NCI-H2107 (cell line): ENCODE measurements at regions not wholly inside any gene's neighbourhood (a gene's known extent, or its start where the extent isn't known, plus 50 kb on each side); places are given as distances from the start of the nearest gene placed in this dataset.

Experiments
- DNase-seq: peaks from one replicate; lab custom pipeline; 2025; lab: John Stamatoyannopoulos, UW

GRCh38 chr4:164405774-164406173 is 348.2 kb upstream of the SMIM31 start:
- no peak for DNase-seq

DNA sequence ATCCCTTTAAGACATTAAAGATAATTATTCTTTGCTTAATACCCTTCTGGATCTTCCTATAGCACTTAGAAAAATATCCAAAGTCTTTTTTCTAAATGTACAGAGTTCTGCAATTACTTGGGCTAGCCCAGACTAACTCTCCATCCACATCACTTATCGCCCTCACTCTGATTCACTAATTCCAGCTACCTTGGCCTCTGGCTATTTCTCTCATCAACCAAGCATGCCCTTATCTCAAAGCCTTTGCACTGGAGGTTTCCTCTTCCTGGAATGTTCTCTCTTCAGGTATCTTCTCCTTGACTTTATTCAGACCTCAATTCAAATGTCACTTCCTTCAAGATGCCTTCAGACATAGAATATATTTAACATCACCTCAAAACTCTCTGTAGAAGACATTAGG is 345.1 kb upstream of the SMIM31 start:
- no peak for DNase-seq

GRCh38 chr4:164410401-164410800 is 343.5 kb upstream of the SMIM31 start:
- no peak for DNase-seq

GRCh38 chr4:164412246-164412645 is 341.7 kb upstream of the SMIM31 start:
- no peak for DNase-seq

- no peak for DNase-seq
These were observed 340.2 kb upstream of the SMIM31 start for GRCh38 chr4:164413743-164414142.

DNA sequence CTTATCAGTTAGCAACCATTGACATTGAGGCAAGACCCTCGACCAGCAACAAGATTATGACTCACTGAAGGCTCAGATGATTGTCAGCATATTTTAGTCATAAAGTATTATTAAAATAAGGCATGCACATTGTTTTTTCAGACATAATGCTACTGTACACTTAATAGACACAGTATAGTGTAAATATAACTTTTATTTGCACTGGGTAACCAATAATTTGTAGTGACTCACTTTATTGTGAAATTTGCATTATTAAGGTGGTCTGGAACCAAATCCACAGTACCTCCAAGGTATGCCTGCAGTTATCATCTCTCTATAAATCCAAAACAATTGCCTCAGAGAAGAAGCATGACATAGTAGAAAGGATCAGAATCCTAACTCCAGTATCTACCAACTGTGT is 330.1 kb upstream of the SMIM31 start:
- no peak for DNase-seq

DNA sequence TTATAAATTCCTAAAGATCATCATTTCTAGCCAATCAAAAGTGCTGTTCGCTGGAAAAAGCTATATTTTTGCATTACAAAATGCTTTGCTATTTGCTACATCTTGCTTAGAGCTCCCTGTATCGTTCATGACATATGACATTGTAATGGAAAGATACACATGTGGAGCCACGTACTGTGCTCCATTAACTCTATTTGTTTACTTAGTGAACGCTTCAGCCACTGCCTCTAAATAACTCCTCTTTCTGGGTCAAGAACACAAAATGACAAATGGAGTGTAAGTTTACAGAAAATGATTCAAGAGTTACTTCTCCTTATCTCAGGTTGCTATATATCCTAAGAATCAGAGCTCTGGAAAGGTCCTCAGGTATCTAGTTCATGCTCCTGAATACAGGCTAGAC is 329.1 kb upstream of the SMIM31 start:
- no peak for DNase-seq

DNA sequence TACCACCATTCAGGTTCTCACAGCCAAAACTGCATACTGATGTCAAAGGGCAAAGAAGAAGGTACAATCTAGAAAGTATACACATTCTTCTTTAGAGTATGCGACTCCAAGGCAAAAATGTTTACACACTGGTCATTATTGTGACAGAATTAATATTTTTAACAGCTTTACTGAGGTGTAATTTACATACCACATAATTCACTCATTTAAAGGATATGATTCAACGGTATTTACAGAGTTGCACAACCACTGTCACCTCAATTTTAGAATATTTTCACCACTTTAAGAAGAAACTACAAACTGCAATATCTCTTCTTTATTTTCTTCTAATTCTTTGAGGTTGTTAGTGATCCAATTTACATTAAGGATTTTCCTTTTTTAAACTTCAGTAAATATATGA is 325.4 kb upstream of the SMIM31 start:
- DNase-seq: no peak

DNA sequence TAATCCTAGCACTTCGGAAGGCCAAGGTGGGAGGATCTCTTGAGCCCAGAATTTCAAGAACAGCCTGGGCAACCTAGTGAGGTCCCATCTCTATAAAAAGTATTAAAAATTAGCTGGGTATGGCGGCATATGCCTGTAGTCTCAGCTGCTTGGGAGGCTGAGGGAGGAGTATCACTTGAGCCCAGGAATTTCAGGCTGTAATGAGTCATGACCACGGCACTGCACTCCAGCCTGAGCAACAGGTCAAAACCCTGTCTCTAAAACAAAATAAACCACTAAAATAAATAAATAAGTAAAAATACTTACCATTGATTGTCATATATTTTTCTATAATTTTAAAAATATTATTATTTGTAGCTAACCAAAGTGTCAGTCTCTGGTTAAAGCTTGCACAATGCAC is 315.6 kb upstream of the SMIM31 start:
- no peak for DNase-seq

GRCh38 chr4:164439037-164439436 is 314.9 kb upstream of the SMIM31 start:
- DNase-seq: no peak

- DNase-seq: no peak
These were observed 313.7 kb upstream of the SMIM31 start for GRCh38 chr4:164440199-164440598.

DNA sequence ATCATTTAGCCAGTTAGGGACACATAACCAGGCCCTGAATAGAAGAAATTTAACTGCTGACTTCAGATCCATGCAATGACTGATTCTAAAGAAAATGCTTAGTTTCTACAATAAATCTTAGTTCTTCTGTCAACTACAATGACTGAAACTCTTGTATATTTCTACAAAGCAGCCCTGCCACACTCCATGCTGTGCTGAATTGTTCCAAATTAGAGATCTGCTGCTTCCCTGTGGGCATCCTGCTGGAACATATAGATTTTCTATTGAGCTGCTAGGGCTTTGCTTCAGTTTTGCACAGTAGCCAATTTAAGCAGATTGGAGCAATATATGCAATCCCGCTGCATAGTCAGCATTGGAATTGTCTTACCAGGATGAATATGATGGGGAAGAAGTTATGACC is 312.8 kb upstream of the SMIM31 start:
- no peak for DNase-seq

- no peak for DNase-seq
These were observed 311.8 kb upstream of the SMIM31 start for GRCh38 chr4:164442180-164442579.

DNA sequence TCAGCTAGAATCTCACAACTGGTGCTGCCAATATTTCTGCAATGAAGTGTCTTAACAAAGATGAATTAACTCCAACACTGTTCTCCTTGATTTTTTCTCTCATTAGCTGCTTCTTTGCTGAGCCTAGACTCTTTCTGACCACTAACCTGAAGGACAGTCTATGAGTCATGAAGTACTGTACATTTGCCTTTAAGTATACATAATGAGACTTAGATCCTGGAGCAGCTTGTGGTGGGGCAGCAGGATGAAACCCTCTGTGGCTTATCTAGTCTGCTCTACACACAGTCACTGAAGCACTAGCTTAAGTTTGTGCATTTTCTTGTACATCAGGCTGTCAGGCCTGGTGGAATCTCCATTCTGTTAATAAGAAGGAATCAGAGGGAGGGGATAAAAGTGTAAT is 307.4 kb upstream of the SMIM31 start:
- no peak for DNase-seq

DNA sequence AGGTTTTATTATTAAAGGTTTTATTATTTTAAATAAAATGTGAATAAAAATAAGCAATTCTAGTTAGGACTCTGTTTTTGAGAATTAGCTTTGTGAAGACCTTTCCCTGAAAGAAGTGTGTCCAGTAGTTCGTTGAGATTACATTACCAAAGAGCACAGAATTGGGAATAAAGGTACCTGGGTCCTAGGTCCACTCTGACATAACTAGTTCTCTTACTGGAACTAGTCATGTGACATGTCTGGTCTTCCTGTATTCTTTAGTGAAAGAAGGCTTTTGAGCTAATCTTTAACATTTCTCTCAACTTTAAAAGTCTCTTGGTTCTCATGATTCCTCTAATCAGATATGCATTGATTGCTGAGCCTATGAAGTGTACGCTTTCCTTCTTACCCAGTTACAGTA is 292.0 kb upstream of the SMIM31 start:
- DNase-seq: no peak

- DNase-seq: no peak
These were observed 291.5 kb upstream of the SMIM31 start for GRCh38 chr4:164462471-164462870.

DNA sequence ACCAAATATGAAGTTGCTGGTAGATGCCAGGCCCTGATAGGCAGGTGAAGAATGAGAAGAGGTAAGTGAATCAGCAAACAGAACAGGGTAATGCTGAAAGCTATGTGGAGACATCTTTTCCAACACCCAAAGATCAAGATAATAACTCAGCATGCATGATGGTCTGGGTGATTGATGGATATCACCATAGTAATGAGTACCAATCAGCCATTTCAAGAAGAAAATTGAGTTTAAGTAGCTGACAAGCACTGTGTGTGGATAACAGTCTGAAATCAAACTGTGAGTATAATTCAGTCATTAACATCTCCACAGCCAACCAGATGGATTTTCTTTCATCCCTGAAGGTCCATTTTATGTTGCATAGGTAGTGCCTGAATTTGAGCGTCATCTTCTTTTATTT is 289.6 kb upstream of the SMIM31 start:
- DNase-seq: no peak

DNA sequence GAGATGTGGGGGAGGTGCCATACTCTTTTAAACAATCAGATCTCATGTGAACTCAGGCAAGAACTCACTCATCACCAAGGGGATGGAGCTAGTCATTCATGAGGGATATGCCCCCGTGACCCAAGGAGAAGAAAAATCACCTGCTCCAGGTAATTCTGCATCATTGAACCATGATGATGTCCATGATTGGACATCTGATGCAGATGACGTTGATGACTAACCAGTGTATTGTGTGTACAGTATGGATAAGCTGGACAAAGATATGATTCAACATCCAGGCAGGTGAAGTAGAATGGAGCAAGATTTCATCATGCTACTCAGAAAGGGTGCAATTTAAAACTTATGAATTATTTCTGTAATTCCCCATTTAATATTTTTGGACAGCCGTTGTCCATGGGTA is 286.4 kb upstream of the SMIM31 start:
- no peak for DNase-seq

DNA sequence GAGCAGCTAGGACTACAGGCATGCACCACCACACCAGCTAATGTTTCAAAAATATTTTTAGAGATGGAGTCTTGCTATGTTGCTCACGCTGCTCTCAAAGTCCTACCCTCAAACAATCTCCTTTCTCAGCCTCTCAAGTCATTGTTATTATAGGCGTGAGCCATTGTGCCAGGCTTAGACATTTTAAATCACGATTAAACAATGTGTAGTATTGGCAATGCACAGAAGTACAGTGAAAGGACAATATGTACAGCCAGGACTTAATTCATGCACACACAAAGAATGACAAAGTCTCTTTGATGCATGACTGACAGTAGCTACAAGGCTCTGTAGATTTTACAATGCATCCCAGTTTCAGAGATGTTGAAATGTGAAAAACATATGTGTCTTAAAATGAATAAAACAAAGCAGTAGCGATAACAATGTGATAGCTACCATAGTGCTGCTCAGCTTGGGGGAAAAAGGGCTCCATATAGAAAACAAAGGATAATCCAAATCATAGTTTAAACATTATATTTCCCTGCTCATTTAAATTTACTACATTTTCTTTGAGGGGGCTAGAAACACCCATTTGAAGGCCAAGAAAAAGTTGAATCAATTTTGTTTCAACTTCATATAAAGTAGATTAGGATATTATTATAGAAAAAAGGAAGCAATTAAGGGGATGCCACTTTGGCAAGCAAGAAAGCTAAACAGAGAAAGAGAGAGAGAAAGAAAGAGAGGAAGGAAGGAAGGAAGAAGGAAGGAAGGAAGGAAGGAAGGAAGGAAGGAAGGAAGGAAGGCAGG is 272.4 kb upstream of the SMIM31 start:
- no peak for DNase-seq

GRCh38 chr4:164482092-164482404 is 271.9 kb upstream of the SMIM31 start:
- DNase-seq: no peak

DNA sequence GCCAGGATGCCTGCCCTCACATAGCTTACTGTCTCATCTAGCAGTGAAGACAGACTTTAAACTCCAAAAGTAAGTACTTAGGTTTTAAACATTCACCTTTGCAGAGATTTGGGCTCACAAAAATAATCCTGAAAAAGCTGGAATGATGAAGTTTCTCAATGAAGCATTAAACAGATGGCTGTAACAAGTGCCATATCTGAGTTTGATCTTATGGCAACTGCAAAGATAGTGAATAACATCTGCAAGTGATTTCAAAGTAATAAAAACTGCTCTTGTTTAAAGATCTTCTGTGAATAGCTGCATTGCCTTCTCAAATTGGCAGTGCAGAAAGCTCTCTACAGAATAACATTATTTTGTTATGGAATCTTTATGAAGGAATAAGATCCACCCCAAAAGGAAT is 271.2 kb upstream of the SMIM31 start:
- no peak for DNase-seq

DNA sequence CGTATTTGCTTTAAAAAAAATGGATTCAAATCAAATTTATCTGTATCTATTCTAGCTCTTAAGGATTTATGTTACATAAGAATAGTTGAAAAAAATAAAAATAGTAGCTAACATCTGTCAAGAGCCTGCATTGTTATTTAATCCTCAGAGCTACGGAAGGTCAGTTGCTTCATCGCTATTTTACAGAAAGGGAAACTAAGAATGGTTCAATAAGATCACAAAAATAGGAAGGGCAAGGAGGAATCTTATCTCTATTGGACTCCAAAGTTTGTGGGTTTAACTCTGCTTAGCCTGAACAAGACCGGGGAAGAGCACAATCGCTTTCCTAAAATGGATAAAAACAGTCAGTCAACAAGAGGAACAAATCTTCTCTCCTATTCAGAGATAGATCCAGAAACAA is 270.2 kb upstream of the SMIM31 start:
- no peak for DNase-seq

DNA sequence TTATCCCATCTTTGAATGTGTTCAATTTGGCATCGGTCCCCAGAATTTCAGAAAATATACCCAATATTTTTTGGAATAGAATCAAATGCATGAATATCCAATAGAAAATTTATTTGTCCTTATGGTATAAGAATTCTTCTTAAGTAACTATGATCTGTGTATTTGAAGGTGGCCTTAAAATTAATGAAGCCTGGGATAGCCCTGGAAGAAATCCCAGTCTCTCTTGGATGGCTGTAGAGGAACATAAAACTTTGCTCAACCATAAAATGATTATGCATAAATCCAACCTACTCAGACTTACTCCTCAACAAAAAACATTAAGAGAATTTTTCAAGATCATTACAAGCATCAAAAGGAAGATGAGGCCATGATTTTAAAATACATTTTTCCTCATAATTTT is 269.4 kb upstream of the SMIM31 start:
- no peak for DNase-seq

DNA sequence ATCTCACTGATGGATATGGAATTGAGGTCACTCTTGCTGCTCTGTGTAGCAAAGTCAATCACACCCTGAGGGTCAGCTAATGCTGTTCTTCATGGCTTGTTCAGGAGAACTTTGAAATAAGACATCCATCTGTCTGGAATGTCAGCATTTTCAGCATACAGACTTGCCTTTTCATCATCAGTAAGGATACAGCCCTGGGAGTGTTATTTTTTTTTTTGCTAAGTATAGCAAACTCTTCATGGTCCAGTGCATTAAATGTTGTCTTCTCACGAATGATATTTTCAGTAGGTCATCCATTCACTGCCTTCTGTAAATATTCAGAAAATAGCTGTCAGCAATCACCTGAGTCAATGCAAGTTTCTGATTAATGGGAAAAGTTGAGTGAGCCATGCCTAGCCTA is 268.8 kb upstream of the SMIM31 start:
- DNase-seq: no peak

- DNase-seq: no peak
These were observed 265.8 kb upstream of the SMIM31 start for GRCh38 chr4:164488114-164488513.
